ENCODE measurements at regions not wholly inside any gene's neighbourhood (a gene's known extent, or its start where the extent isn't known, plus 50 kb on each side); places are given as distances from the start of the nearest gene placed in this dataset.

GRCh38 chr3:8087951-8088350, 413.7 kb upstream of the LMCD1 start:
- TF ChIP-seq CTCF (IDR thresholded peaks at IDR 0.05; ENCODE audit: poor library complexity) (no peak), EZH2 (IDR thresholded peaks at IDR 0.05; ENCODE audit: borderline replicate concordance) (no peak)
